Keratinocyte (primary cell): ENCODE measurements at regions not wholly inside any gene's neighbourhood (a gene's known extent, or its start where the extent isn't known, plus 50 kb on each side); places are given as distances from the start of the nearest gene placed in this dataset.

Experiments
- DNase-seq: peaks from one replicate; pipeline ENCODE4 v3.0.0-alpha.2; 2011; ENCODE audit warnings: low read depth, missing footprints, low spot score
- FAIRE-seq: peaks from 2 replicates; lab custom pipeline; 2011; peaks lifted over from hg19 to GRCh38; lab: Jason Lieb, UNC
- H2AFZ ChIP-seq: 2 replicates; pipeline ENCODE4 v1.6.0; 2012; ENCODE audit warnings: low read length, control low read depth, inconsistent platforms; ENCODE audit not compliant: control insufficient read depth
- H3K27ac ChIP-seq: 2 replicates; pipeline ENCODE4 v1.5.1; 2011; ENCODE audit warnings: low read length; ENCODE audit not compliant: control insufficient read depth, insufficient read depth
- H3K27me3 ChIP-seq: 3 replicates; pipeline ENCODE4 v1.6.0; 2011; ENCODE audit warnings: low read length; ENCODE audit not compliant: control insufficient read depth, insufficient read depth; ENCODE audit errors: extremely low read depth
- H3K36me3 ChIP-seq, 2 experiments: 2 replicates in 1 of 2; 3 replicates in 1 of 2; pipeline ENCODE4 v1.5.1; 2011; ENCODE audit warnings: low read length in 2 of 2, mild to moderate bottlenecking in 1 of 2; ENCODE audit not compliant: control insufficient read depth in 2 of 2, insufficient read depth in 2 of 2; ENCODE audit errors: extremely low read depth in 1 of 2
- H3K4me1 ChIP-seq: 3 replicates; pipeline ENCODE4 v1.5.1; 2011; ENCODE audit warnings: low read length; ENCODE audit not compliant: control insufficient read depth, insufficient read depth; ENCODE audit errors: extremely low read depth
- H3K4me2 ChIP-seq: 3 replicates; pipeline ENCODE4 v1.6.0; 2011; ENCODE audit warnings: low read depth, low read length; ENCODE audit not compliant: control insufficient read depth, insufficient read depth; ENCODE audit errors: extremely low read depth
- H3K4me3 ChIP-seq, 3 experiments: fragments of 200-600 bp in 1 of 3; sonication (generic) in 1 of 3; 2 replicates in 2 of 3; 3 replicates in 1 of 3; pipeline ENCODE4 v1.5.1; 2011 to 2016; ENCODE audit warnings: low read length in 3 of 3, mild to moderate bottlenecking in 3 of 3, control low read depth in 2 of 3, inconsistent platforms in 1 of 3, low read depth in 1 of 3, mixed read lengths in 1 of 3, mixed run types in 1 of 3, moderate library complexity in 1 of 3; ENCODE audit not compliant: control insufficient read depth in 2 of 3, insufficient read depth in 2 of 3; ENCODE audit errors: extremely low read depth in 1 of 3
- H3K79me2 ChIP-seq: 2 replicates; pipeline ENCODE4 v1.6.0; 2012; ENCODE audit warnings: low read length; ENCODE audit not compliant: control insufficient read depth, insufficient read depth
- H3K9ac ChIP-seq: 3 replicates; pipeline ENCODE4 v1.6.0; 2011; ENCODE audit warnings: low read length; ENCODE audit not compliant: control insufficient read depth, insufficient read depth; ENCODE audit errors: extremely low read depth
- H3K9me1 ChIP-seq: 3 replicates; pipeline ENCODE4 v1.6.0; 2011; ENCODE audit warnings: low read length; ENCODE audit not compliant: control insufficient read depth, insufficient read depth; ENCODE audit errors: extremely low read depth
- H3K9me3 ChIP-seq: 2 replicates; pipeline ENCODE4 v1.5.1; 2012; ENCODE audit warnings: low read depth, low read length; ENCODE audit not compliant: control insufficient read depth
- H4K20me1 ChIP-seq: 3 replicates; pipeline ENCODE4 v1.6.0; 2011; ENCODE audit warnings: low read length; ENCODE audit not compliant: control insufficient read depth, insufficient read depth; ENCODE audit errors: extremely low read depth
- CTCF ChIP-seq, 3 experiments: IDR thresholded peaks in 1 of 3; conservative IDR thresholded peaks in 1 of 3; optimal IDR thresholded peaks in 1 of 3; 2 replicates in 2 of 3; 3 replicates in 1 of 3; pipeline versions ENCODE3 to v1.5.1; 2011; ENCODE audit warnings: low read length in 3 of 3, mild to moderate bottlenecking in 3 of 3, moderate library complexity in 2 of 3, control low read depth in 1 of 3, inconsistent platforms in 1 of 3; ENCODE audit not compliant: insufficient read depth in 2 of 3; ENCODE audit errors: extremely low read depth in 1 of 3
- EZH2 ChIP-seq: IDR thresholded peaks from one replicate; pipeline ENCODE4 v1.6.1; 2012; ENCODE audit warnings: inconsistent platforms, mild to moderate bottlenecking, low read length, moderate library complexity
- dilution Hi-C: fragments of 300-500 bp; cut with MboI; formaldehyde crosslinking; loops from one replicate; pipeline ENCODE4 v1.7.0; 2020; ENCODE audit warnings: low sequenced_read_pairs; ENCODE audit not compliant: extremely low pct_ligation_motif_present

- no peaks in the 10 kb centered on the region for H3K4me1 ChIP-seq
Observed at GRCh38 chr22:47570300-47570685, 807.8 kb downstream of the TBC1D22A start.

GRCh38 chr22:47569389-47570299 is 807.2 kb downstream of the TBC1D22A start:
- Histone ChIP-seq H3K79me2 (no peaks in the 10 kb centered on the region), H4K20me1 (no peaks in the 10 kb centered on the region), H3K9me3 (peaks cover 2% of the 10 kb centered on the region), H3K36me3 (no peaks in the 10 kb centered on the region), H3K27me3 (no peaks in the 10 kb centered on the region), H3K4me2 (no peak overlapping the region), H3K9me1 (no peaks in the 10 kb centered on the region), H3K4me1 (no peaks in the 10 kb centered on the region), H3K9ac (no peak overlapping the region), H2AFZ (no peak overlapping the region), H3K4me3 (no peak overlapping the region), H3K27ac (no peak overlapping the region)
- dilution Hi-C loops = no loop called here
- FAIRE-seq = no peak
- DNase-seq = no peak
- no peak for TF ChIP-seq CTCF (optimal IDR thresholded peaks at IDR 0.05 in 1 of 3, IDR thresholded peaks at IDR 0.05 in 1 of 3, conservative IDR thresholded peaks at IDR 0.05 in 1 of 3; ENCODE audit: extremely low read depth in 1 of 3, insufficient read depth in 2 of 3, low read length in 3 of 3)

More at GRCh38 chr22:47570300-47570685, 807.8 kb downstream of the TBC1D22A start:
- H3K4me2 ChIP-seq = no peak overlapping the region
- no peak for FAIRE-seq
- TF ChIP-seq CTCF (optimal IDR thresholded peaks at IDR 0.05 in 1 of 3, IDR thresholded peaks at IDR 0.05 in 1 of 3, conservative IDR thresholded peaks at IDR 0.05 in 1 of 3; ENCODE audit: extremely low read depth in 1 of 3, insufficient read depth in 2 of 3, low read length in 3 of 3) (no peak), EZH2 (no peak)
- H3K9me3 ChIP-seq = peaks cover 2% of the 10 kb centered on the region
- dilution Hi-C loops = no loop called here
- H3K4me3 ChIP-seq = no peak overlapping the region
- H3K27ac ChIP-seq = no peak overlapping the region
- no peak overlapping the region for H2AFZ ChIP-seq
- H3K36me3 ChIP-seq = no peaks in the 10 kb centered on the region
- H3K79me2 ChIP-seq = no peaks in the 10 kb centered on the region
- no peaks in the 10 kb centered on the region for H4K20me1 ChIP-seq
- H3K27me3 ChIP-seq = no peaks in the 10 kb centered on the region
- DNase-seq = no peak
- H3K9me1 ChIP-seq = no peaks in the 10 kb centered on the region
- no peak overlapping the region for H3K9ac ChIP-seq
